ENCODE measurements at regions not wholly inside any gene's neighbourhood (a gene's known extent, or its start where the extent isn't known, plus 50 kb on each side); places are given as distances from the start of the nearest gene placed in this dataset.

- TF ChIP-seq REST (IDR thresholded peaks at IDR 0.05; ENCODE audit: low read depth) = no peak
- TF ChIP-seq POLR2AphosphoS5 (IDR thresholded peaks at IDR 0.05; ENCODE audit: low read depth, low read length) = no peak
Observed at GRCh38 chr17:36691606-36692005, 90.2 kb downstream of the MRM1 start (continued).

- no peaks in the 10 kb centered on the region for H3K4me1 ChIP-seq (ENCODE audit: control insufficient read depth in 1 of 2, insufficient read depth in 2 of 2, low read length in 2 of 2)
- TF ChIP-seq EGR1 (IDR thresholded peaks at IDR 0.05; ENCODE audit: low read depth) = no peak
- no peak for TF ChIP-seq YY1 (IDR thresholded peaks at IDR 0.05; ENCODE audit: extremely low read depth, insufficient replicate concordance, low read depth, low read length)
- TF ChIP-seq ZNF274 (IDR thresholded peaks at IDR 0.05; ENCODE audit: low read depth, low read length) = no peak
- no peak for TF ChIP-seq SRF (IDR thresholded peaks at IDR 0.05; ENCODE audit: low read depth)
- TF ChIP-seq REST (IDR thresholded peaks at IDR 0.05; ENCODE audit: low read depth) = no peak
- no peak for TF ChIP-seq ZBTB33 (IDR thresholded peaks at IDR 0.05; ENCODE audit: extremely low read depth, insufficient replicate concordance, low read length)
- no peak for TF ChIP-seq POLR2A (IDR thresholded peaks at IDR 0.05; ENCODE audit: borderline replicate concordance, extremely low read depth, insufficient read depth, insufficient read length)
- no peak for TF ChIP-seq CEBPB (IDR thresholded peaks at IDR 0.05; ENCODE audit: low read depth)
- no peak for TF ChIP-seq ATF3 (IDR thresholded peaks at IDR 0.05)
- TF ChIP-seq ZFX (IDR thresholded peaks at IDR 0.05) = no peak
- no TSS peak for BruUV-seq (replicated peaks)
- no peak overlapping the region for H3K4me3 ChIP-seq (replicated peaks in 1 of 2; ENCODE audit: low read depth in 1 of 2, low read length in 2 of 2)
- no peak overlapping the region for H3K27ac ChIP-seq (ENCODE audit: low read depth, low read length)
- POLR2A ChIA-PET = no interaction called here
- no peaks in the 10 kb centered on the region for H3K9me2 ChIP-seq (ENCODE audit: insufficient read depth)
- H3K79me2 ChIP-seq (ENCODE audit: insufficient read depth, low read length) = no peaks in the 10 kb centered on the region
- no peak overlapping the region for H2AFZ ChIP-seq (ENCODE audit: low read depth, low read length, poor library complexity, severe bottlenecking)
- CTCF ChIA-PET = no interaction called here
- no peak overlapping the region for H3K9ac ChIP-seq (ENCODE audit: low read length)
- H3K4me2 ChIP-seq (ENCODE audit: low read length) = no peak overlapping the region
- H4K20me1 ChIP-seq (ENCODE audit: insufficient read depth) = no peaks in the 10 kb centered on the region
- H3K9me3 ChIP-seq (ENCODE audit: control insufficient read depth in 1 of 2, insufficient read depth in 1 of 2, low read depth in 1 of 2, low read length in 2 of 2) = no peaks in the 10 kb centered on the region
- H3K36me3 ChIP-seq (ENCODE audit: control insufficient read depth in 1 of 2, insufficient read depth in 2 of 2, low read length in 2 of 2) = no peaks in the 10 kb centered on the region
- ATAC-seq (no peak), DNase-seq (ENCODE audit: low read depth, low spot score) (no peak)
- intact Hi-C loops (cut with micrococcal nuclease) = no loop called here
- RAD21 ChIA-PET (ENCODE audit: low non-redundant PET in 1 of 2, low total read pairs in 2 of 2, uncharacterized antibody in 2 of 2, unreplicated experiment in 2 of 2) = no interaction called here
- peaks cover 49% of the 10 kb centered on the region for H3K27me3 ChIP-seq (ENCODE audit: insufficient read depth, low read length)
Observed at GRCh38 chr17:36695082-36695481, 93.7 kb downstream of the MRM1 start.
